Dedifferentiated amniotic fluid mesenchymal stem cell (primary cell): ENCODE measurements at regions not wholly inside any gene's neighbourhood (a gene's known extent, or its start where the extent isn't known, plus 50 kb on each side); places are given as distances from the start of the nearest gene placed in this dataset.

Experiments used
- DNase-seq: peaks from one replicate; pipeline ENCODE4 v3.0.0-alpha.2; 2016; ENCODE audit errors: extremely low spot score

DNA sequence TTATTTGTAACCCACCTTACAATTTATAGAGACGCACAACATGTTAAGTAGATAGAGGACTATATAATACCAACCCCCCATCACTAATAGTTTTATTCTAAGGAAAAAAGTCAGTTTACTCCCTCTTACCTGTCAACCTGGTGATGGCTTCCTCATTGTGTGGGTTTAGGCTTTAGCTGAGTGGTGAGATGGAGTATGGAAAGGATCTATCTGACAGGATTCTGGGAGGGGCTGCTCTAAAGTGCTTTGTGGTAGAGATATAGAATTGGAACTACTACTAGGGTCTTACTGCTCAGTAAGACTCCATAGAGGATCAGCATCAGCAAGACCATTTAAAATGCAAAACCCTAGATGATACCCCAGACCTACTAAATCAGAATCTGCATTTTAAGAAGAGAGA is 82.1 kb upstream of the IFNE start:
- no peak for DNase-seq

DNA sequence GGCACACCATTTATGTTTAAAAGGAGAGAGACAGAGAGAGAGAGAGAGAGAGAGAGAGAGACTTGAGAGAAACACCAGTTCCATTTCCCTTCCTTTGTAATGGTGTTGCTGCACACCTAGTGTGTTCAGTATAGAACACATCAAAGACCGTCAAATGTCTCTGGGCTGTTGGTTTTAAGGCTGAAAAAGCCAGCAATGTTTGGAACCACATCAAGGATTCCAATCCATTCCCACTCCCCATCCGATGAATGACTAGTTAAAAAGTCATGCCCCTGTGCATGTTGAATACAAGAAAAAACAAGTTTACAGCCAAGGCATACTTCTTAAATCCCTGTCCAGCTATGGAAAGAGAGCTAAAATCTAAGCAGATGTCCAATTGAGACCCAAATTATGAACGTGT is 83.0 kb upstream of the IFNE start:
- DNase-seq: no peak

DNA sequence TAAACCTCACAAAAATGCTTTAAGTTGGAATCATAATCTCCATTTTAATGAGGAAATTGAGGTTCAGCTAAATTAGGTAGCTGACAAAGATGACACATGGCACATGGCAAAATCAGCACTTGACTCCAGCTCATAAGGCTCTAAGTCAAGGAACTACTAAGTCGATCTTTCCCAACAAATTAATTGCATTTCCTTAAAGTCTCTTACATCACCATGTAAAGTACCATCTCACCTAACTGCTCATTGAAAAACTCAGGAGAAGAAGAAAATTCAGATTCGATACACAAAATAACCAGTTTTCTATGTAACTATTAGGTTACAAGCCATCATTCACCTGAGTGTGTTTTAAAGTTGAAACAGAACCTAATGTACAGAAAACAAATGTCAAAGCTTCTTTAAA is 85.8 kb upstream of the IFNE start:
- DNase-seq: no peak

DNA sequence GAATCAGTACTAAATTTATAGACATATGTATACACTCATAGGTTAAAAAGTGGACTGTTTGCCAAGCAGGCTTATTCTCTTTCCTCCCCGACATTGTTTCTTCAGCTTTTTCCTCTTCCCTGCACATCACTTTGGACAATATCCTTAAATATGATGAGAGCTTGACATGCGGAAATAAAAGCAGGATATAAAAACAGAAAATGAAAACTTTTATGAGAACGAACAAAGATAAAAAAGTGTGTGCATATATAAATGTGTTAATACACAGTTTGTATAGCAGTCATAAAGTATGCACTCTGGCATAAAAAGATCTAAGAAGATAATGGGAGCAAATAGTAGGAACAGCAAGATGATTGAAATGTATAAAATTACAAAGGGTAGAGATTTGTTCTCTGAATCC is 86.4 kb upstream of the IFNE start:
- no peak for DNase-seq

DNA sequence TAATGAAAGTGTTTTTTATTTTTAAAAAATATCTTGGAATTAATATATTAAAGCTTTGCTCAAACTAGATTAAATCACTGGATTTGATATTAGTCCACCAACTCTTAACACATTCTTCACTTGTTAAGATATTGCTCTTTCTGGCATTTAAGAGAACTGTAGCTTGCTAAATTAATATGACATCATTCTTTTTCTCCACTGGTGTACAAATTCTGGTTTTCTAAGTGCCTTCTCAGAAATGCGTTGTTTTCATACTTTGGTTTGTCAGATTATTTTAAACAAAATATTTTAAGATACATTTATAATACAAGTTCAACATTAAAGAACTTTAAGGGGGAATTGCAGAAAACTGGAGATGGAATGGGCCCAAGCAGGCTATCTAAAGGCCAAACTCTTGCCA is 87.6 kb upstream of the IFNE start:
- DNase-seq: no peak

- DNase-seq: no peak
Measured at GRCh38 chr9:21570643-21571275, 88.6 kb upstream of the IFNE start.

- DNase-seq: no peak
Measured at GRCh38 chr9:21574261-21574660, 92.1 kb upstream of the IFNE start.

- DNase-seq: peak; percentile 93
Measured at GRCh38 chr9:21576331-21577189, 94.4 kb upstream of the IFNE start.

DNA sequence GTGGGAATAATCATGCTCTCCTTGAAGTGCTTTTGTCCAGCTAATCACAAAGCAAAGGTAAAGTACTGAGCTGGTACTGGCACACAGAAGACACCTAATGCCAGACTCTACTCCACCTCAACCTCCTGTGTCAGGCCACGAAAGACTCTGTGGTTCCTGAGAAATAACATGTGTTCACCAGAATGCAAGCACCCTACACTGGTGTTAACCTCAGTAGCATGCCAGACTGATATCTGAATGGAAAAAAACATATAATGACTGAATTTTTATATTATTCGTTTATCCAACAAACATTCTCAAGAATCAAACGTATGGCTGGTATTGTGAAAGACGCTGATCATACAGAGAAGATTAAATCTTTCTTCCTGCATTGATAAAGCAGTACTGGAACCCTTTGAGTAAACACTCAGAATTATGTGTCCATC is 97.1 kb upstream of the IFNE start:
- no peak for DNase-seq

GRCh38 chr9:21579743-21580142 is 97.6 kb upstream of the IFNE start:
- DNase-seq: no peak

GRCh38 chr9:21580636-21581378 is 98.7 kb upstream of the IFNE start:
- DNase-seq: no peak

- no peak for DNase-seq
Measured at GRCh38 chr9:21583628-21584377, 101.7 kb upstream of the IFNE start.

GRCh38 chr9:21584890-21585289 is 102.8 kb upstream of the IFNE start:
- DNase-seq: no peak

DNA sequence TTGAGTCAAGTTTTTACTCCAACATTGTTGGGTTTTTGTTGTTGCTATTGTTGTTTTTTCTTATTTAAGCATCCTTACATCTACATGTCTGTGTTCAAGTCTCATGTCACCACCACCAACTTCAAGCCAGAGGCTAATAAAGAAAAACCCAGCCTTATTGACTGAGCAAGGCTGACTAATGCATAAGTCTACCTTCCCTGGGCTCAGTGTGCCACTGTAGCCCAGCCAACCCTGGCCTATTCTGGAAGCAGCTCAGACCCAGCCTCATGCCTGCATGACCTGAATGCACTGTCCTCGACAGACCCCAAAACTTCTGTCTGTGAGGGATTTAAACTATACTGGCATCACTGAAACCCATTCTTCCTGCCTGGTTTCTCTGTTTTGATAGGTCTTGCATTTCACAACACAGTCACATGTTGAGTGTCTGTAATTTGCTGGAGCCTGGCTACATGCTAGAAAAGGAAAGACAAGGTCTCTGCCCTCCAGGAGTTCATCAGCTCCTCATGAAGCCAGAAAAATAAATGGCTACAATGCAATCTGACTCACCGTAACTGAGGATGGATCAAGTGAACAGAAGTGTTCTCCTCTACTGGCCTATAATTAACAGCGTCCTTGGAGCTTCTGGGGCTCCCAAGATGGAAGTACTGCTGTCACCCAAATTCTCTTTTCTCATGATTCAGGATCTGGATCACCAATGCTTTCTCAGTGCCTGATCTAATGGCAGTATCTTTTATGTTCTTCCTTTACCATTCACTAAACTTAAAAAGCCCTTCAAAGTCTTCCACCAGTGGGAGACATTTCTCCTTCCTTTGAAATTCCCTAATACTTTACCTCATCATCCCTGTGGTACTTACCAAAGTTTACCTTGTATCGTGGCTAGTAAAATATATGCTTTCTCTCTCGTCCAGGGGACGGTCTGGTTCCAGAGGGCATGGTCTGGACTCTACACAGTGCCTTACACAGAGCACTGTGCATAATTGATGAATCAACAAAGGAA is 103.9 kb upstream of the IFNE start:
- DNase-seq: no peak

DNA sequence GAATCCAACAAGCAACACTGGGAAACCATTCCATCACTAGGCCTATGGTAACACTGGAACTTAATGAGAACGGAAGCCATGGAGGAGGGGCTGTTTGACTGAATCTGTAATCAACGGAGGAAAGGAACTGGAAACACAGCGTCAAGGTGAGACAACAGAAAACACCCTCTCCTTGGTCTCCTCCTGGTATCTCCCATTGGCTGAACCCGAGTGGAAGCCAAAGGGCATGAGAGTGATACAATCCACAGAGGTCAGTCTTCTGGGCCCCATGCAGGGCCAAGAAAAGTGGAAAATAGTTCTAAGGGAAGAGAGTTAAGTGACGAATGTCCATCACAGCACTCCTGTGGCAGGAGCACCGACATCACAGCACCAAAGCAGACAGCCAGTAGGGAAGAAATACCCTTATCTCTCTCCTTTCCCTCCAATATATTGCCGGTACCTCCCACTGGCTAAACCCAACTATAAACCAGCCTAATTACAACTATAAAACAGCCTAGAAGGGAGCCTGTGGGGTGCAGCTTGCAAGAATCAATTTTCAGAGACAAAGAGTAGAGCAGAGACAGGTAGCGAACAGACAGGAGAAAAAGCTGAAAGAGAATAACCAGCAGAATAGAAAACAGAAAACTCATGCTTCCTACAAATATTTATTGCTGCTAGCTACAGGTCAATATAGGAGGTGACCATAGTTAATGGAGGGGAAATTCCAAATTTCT is 107.4 kb upstream of the IFNE start:
- no peak for DNase-seq

GRCh38 chr9:21590058-21590996 is 108.2 kb upstream of the IFNE start:
- no peak for DNase-seq

DNA sequence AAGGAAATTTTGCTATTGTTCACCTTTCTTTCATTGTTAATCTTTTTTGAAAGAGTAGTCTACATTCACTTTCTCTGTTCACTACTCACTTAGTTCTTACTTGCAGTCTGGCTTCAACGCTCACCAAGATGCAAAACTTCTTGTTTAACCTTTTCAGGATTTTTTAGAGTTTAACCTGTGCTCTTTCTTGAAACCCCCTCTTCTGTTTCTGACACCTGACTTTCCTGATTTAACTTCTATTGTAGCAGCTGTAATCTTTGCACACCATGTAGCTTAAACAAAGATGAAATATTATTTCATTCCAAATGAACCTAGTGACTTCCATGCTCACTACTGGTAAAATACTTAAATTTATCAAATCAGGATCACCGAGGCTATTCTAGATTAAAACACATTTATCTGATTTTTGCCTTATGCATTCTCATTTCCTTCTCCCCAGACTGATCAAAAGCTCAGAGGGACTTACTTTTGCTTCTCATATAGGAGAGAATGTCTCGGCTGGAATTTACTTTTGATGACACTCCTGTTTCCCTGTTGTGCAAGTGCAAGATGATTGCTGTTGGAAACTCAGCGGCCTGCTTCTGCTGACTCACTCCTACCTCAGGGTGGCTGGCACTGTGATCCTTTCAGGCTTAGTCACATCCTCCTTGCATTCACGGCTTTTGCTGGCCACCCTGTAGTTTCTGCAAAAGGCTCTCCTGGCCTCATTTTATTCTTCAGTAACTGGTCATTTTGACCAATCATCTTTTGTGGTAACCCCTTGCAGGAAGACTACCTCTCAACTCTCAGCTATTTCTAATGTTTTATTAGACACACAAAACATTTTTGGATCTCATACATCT is 109.3 kb upstream of the IFNE start:
- peak; percentile 93 for DNase-seq

GRCh38 chr9:21592063-21592338 is 109.9 kb upstream of the IFNE start:
- DNase-seq: no peak
